HepG2 (cell line): ENCODE measurements at regions not wholly inside any gene's neighbourhood (a gene's known extent, or its start where the extent isn't known, plus 50 kb on each side); places are given as distances from the start of the nearest gene placed in this dataset.

Experiments used
- ARID4A ChIP-seq: sonication (generic); formaldehyde crosslinking; IDR thresholded peaks from 2 replicates; pipeline ENCODE4 v1.5.0; 2020; ENCODE audit warnings: mild to moderate bottlenecking, missing genetic modification reagents, borderline replicate concordance
- ATM ChIP-seq: fragments of 450-650 bp; IDR thresholded peaks from 2 replicates; pipeline ENCODE4 v1.7.1; 2017; ENCODE audit warnings: mild to moderate bottlenecking, borderline replicate concordance
- E2F5 ChIP-seq: sonication (generic); formaldehyde crosslinking; conservative IDR thresholded peaks from 2 replicates; pipeline ENCODE4 v1.4.0; 2020; ENCODE audit warnings: missing genetic modification reagents
- ETS1 ChIP-seq: sonication (generic); formaldehyde crosslinking; IDR thresholded peaks from 2 replicates; pipeline ENCODE4 v1.4.0; 2020; ENCODE audit warnings: missing genetic modification reagents
- HNF4A ChIP-seq: sonication (generic); formaldehyde crosslinking; IDR thresholded peaks from 2 replicates; pipeline ENCODE4 v1.4.0; 2020; ENCODE audit warnings: missing genetic modification reagents
- MXI1 ChIP-seq: IDR thresholded peaks from 3 replicates; pipeline ENCODE4 v1.6.1; 2012; ENCODE audit warnings: low read depth, low read length, inconsistent platforms, borderline replicate concordance
- NRL ChIP-seq: sonication (generic); formaldehyde crosslinking; IDR thresholded peaks from 2 replicates; pipeline ENCODE4 v1.5.0; 2020; ENCODE audit warnings: missing genetic modification reagents, mild to moderate bottlenecking, moderate library complexity, borderline replicate concordance
- POLR2A ChIP-seq, 2 experiments: IDR thresholded peaks; 2 replicates each; pipeline ENCODE4 v1.6.1; 2011; ENCODE audit warnings: low read depth in 2 of 2, low read length in 2 of 2, mild to moderate bottlenecking in 1 of 2, moderate library complexity in 1 of 2; ENCODE audit not compliant: insufficient read depth in 1 of 2
- RFX1 ChIP-seq: fragments of 450-650 bp; IDR thresholded peaks from 2 replicates; pipeline ENCODE4 v1.6.1; 2017
- SMAD9 ChIP-seq: sonication (generic); formaldehyde crosslinking; IDR thresholded peaks from 2 replicates; pipeline ENCODE4 v1.5.1; 2020; ENCODE audit warnings: mild to moderate bottlenecking, missing genetic modification reagents
- TSC22D2 ChIP-seq: sonication (generic); formaldehyde crosslinking; IDR thresholded peaks from 2 replicates; pipeline ENCODE4 v1.5.1; 2020; ENCODE audit warnings: missing genetic modification reagents, mild to moderate bottlenecking, borderline replicate concordance
- ZNF264 ChIP-seq: sonication (generic); formaldehyde crosslinking; IDR thresholded peaks from 2 replicates; pipeline ENCODE4 v1.4.0; 2020; ENCODE audit warnings: missing genetic modification reagents
- ZNF589 ChIP-seq: sonication (generic); formaldehyde crosslinking; conservative IDR thresholded peaks from 2 replicates; pipeline ENCODE4 v1.8.0; 2022; ENCODE audit warnings: mild to moderate bottlenecking, moderate library complexity, missing genetic modification reagents
- ZNF670 ChIP-seq: sonication (generic); formaldehyde crosslinking; IDR thresholded peaks from 2 replicates; pipeline ENCODE4 v1.8.0; 2022; ENCODE audit warnings: mild to moderate bottlenecking, missing genetic modification reagents, borderline replicate concordance
- ZNF883 ChIP-seq: sonication (generic); formaldehyde crosslinking; IDR thresholded peaks from 2 replicates; pipeline ENCODE4 v1.5.1; 2020; ENCODE audit warnings: mild to moderate bottlenecking, missing genetic modification reagents; ENCODE audit errors: not compliant biosample characterization
- TF ChIP-seq, protein P1 (sequence below), 2 experiments: sonication (generic) in 1 of 2; formaldehyde crosslinking in 1 of 2; IDR thresholded peaks; 2 replicates each; pipeline versions ENCODE4 v1.6.1 to v1.9.0; 2014 to 2022; ENCODE audit warnings: antibody characterized with exemption in 1 of 2, borderline replicate concordance in 1 of 2, inconsistent platforms in 1 of 2, low read depth in 1 of 2, missing genetic modification reagents in 1 of 2

DNA sequence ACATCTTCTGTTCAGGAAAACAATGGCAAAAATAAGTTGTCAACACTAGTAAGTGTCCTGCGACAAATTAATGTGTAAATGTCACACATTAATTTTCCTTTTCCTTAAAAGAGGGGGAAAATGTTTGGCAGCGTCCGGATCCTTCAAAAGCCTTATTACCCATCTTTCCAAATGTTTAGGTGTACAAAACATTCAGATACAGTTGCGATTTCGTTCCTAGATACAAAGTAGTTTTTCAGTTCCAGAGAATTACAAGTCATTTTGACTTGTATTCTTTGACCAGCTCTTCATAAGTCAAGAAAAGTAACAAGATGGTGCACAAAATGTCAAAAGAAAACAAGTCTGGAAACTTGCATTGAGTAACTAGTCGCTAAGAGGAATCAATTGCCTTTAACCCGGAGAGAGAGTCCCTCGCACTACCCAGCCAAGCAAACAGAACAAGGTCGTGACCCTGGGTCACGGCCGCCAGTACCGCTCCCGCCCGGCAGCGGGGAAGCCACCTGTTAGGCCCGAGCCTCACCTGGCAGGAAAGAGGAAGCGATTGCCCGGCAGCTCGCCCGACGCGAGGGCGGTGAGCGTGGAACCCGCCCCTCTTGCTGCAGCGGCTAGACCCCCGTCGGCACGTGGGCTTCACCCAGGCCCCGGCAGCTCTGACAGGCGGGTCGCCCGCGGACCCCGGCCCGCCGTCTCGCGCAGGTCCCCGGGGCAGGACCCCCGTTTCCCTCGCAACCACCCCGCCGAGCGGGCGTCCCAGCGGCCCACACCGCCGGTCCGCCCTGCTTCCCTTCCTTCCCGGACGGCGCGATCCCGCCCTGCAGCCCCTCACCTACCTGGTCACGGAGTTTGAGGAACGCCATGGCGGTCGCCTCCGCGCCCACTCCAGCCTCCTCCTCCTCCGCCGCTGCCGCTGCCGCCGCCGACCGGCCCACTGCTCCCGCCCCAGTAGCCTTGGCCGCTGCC, 61.0 kb upstream of the ANKRD28 start (continued):
- peak; percentile 73; the same call in 1 of the 2 replicates for TF ChIP-seq NRL
- no peak for TF ChIP-seq TSC22D2
- peak; percentile 61 for TF ChIP-seq ZNF883
- no peak for TF ChIP-seq RFX1
- TF ChIP-seq ZNF589 (CRISPR knock-in tag), result 0 out of 2 replicates have a peak, but pooled peaks have one; percentile 55
- peak; percentile 16 to 61; a peak in 2 of 4 replicates for TF ChIP-seq POLR2A (IDR thresholded peaks at IDR 0.05; ENCODE audit: insufficient read depth in 1 of 2, low read depth in 2 of 2, low read length in 2 of 2)
- no peak for TF ChIP-seq ATM
- no peak for TF ChIP-seq E2F5
- TF ChIP-seq, protein P1, sequence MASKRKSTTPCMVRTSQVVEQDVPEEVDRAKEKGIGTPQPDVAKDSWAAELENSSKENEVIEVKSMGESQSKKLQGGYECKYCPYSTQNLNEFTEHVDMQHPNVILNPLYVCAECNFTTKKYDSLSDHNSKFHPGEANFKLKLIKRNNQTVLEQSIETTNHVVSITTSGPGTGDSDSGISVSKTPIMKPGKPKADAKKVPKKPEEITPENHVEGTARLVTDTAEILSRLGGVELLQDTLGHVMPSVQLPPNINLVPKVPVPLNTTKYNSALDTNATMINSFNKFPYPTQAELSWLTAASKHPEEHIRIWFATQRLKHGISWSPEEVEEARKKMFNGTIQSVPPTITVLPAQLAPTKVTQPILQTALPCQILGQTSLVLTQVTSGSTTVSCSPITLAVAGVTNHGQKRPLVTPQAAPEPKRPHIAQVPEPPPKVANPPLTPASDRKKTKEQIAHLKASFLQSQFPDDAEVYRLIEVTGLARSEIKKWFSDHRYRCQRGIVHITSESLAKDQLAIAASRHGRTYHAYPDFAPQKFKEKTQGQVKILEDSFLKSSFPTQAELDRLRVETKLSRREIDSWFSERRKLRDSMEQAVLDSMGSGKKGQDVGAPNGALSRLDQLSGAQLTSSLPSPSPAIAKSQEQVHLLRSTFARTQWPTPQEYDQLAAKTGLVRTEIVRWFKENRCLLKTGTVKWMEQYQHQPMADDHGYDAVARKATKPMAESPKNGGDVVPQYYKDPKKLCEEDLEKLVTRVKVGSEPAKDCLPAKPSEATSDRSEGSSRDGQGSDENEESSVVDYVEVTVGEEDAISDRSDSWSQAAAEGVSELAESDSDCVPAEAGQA (IDR thresholded peaks at IDR 0.05; ENCODE audit: low read depth), result peak; percentile 31; the same call in 1 of the 2 replicates
- TF ChIP-seq, protein P1 (CRISPR knock-in tag; IDR thresholded peaks at IDR 0.05; ENCODE audit: borderline replicate concordance), result no peak
- peak; percentile 78 for TF ChIP-seq ARID4A (CRISPR knock-in tag)
- 0 out of 2 replicates have a peak, but pooled peaks have one; percentile 54 for TF ChIP-seq SMAD9 (CRISPR knock-in tag)
- peak; percentile 71 for TF ChIP-seq ZNF264
- TF ChIP-seq MXI1, result peak; percentile 35; the same call in 1 of the 3 replicates
- TF ChIP-seq ZNF670 (CRISPR knock-in tag), result no peak; the same call in 1 of the 2 replicates
- TF ChIP-seq ETS1 (CRISPR knock-in tag), result no peak
- TF ChIP-seq HNF4A, result peak; percentile 74
